AG09319 (cell line): ENCODE measurements at regions not wholly inside any gene's neighbourhood (a gene's known extent, or its start where the extent isn't known, plus 50 kb on each side); places are given as distances from the start of the nearest gene placed in this dataset.

Source experiments
- DNase-seq: peaks from one replicate; pipeline ENCODE4 v3.0.0-alpha.2; 2010; ENCODE audit warnings: low read depth; ENCODE audit errors: extremely low read depth
- TF ChIP-seq, protein P1 (sequence below): IDR thresholded peaks from 2 replicates; pipeline ENCODE4 v1.5.1; 2011; ENCODE audit warnings: low read depth, mild to moderate bottlenecking, inconsistent platforms, low read length, moderate library complexity

DNA sequence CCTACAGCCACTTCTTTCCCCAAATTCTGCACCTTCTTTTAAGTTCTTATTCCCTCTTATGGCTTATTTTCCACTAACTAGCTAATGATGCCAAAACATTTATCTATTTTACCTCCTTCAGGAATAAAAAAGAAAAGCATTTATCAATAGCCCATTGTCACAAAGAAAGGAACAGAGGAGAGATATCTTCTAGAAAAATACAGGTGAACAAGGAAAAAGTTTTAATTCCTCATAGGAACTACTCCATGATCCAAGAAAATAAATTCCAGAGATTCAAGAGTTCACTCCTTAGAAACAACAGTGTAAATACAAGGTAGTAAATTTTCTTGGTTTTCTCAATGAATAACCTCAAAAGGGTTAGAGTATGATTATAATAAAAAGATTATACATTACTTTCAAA, 52.6 kb upstream of the TOP3B start:
- no peak for DNase-seq
- TF ChIP-seq, protein P1, sequence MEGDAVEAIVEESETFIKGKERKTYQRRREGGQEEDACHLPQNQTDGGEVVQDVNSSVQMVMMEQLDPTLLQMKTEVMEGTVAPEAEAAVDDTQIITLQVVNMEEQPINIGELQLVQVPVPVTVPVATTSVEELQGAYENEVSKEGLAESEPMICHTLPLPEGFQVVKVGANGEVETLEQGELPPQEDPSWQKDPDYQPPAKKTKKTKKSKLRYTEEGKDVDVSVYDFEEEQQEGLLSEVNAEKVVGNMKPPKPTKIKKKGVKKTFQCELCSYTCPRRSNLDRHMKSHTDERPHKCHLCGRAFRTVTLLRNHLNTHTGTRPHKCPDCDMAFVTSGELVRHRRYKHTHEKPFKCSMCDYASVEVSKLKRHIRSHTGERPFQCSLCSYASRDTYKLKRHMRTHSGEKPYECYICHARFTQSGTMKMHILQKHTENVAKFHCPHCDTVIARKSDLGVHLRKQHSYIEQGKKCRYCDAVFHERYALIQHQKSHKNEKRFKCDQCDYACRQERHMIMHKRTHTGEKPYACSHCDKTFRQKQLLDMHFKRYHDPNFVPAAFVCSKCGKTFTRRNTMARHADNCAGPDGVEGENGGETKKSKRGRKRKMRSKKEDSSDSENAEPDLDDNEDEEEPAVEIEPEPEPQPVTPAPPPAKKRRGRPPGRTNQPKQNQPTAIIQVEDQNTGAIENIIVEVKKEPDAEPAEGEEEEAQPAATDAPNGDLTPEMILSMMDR = no peak

DNA sequence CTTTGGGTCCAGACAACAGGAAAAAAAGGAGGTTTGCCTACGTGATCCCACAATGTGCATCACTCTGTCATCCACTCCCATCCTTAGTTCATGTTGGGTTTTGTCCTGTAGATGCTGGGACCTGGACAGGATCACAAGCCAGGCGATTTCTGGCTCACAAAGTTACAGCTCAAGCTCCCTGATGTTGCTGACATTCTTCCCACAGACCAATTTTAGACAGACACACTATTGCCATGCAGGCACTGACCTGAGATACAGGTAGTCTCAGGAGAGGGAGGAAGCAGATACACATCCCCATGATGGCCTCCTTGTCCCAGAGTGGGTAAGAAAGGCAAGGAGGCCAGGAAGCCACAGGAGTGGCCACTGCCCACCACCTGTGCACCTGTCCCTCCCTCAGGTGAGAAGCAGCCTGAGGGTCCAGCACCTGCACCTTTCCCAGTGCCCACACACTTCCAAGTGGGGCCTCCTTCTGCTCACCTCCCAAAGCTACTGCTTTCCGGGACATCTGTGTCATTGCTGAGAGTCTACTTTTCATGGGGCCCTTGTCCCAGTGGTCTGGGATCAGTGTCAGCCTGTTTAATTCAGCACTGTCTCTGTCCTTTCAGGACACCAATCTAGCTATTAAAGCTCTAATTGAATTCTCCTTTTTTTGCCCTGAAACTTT, 52.0 kb upstream of the TOP3B start:
- TF ChIP-seq, protein P1 = no peak
- DNase-seq = no peak

DNA sequence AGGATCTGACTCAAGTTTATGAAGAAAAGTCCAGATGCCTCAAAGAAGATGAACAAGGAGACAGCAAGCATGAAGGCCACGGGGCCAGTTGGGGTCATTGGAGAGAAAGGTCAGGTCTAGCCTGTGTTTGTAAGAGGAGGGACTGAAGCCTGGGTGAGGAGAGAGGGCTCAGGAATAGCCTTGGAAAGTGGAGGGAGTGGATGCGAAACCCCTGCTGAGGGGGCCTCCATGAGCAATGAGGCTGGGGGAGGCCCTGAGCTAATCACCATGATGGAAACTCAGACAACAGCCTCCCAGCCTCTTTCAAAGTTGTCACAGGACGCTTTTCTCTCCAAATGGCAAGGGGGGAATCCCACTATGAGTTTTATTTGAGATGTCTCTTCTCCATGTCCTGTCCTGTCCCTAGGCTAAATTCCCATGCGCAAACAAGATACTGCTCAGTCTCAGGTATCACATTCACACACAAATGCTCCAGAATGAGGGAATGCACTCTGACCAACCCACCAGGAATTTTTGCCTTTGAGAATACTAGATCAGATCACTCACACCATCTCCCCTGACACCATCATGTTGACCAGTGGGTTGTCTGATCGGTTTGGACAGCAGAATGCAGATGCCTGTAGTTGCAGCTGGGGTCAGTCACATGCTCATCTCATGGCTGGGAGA, 51.3 kb upstream of the TOP3B start:
- TF ChIP-seq, protein P1 = no peak
- no peak for DNase-seq

DNA sequence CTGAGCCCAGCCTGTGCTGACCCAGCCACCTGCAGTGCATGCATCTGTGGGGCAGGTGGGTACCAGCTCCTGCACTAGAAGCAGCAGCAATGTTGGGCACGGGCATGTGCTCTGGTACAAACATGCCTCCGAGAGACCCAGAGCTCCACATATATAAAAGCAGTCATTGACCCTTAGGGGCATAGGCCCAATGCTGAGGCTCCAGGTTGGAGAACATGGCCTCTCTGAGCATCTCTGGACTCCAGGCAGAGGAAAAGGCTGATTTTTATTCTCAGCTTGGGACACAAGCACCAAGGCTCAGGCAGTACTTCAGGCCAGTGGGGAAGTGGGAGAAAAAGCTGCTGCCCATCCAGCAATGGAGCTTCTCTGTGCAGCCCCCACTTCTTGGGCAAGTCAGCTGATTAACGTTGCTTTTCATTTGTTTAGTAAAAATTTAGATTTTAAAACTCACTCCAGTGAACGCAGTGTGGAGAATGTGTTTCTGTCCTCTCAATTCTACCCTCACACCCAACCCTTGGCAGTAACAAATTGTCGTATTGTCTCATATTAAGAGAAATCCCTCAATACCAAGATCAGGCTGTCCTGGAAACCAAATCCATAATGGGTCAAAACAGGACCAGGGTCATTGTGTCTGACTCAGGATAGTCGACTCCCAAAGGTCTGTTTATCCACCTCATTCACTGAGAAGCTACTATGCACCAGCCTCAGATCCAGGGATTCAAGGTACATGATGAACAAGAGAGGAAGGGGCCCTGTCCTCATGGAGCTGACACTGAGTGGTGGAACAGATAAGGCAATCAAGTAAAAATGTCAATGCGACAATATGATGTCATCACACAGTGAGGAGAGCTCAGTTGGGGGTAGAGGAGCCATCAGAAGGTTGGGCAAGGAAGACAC, 50.6 kb upstream of the TOP3B start:
- DNase-seq = no peak
- TF ChIP-seq, protein P1 = no peak

DNA sequence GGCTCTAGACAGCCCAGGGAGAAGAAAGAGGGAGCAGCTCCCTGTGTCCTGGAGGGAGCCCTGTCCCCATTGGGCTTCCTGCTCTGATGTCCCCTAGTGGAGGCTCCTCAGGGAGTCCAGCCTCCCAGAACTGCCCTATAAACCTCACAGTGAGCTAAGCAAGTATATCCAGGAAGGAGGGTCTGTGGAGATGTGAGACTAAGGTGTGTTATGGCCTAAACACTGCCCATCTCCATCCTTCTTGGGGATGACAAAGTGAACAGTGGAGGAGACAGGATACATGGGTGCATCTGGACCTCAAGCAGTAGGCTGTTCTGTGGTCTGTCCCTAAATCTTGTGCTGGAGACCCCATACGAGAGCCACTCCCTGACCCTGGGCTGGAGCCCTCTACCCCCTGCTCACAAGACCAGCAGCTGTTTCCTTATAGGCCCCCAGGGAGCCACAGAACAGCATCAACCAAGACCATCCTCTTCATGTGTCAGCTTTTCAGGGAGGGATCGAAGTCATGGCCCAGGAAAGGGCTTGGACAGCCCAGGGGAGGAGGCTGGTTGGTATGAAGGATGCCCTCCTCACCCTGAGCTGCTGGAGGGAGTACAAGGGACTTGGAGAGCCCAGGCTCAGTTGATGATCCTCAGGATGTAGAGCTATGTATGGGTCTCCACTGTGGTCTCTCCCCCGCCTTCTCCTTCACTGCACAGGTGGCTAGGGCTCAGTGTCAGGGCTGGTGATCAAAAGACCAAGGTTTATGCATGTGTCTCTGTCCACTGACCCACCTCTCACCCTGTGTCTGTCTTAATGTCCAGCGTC, 49.7 kb upstream of the TOP3B start:
- TF ChIP-seq, protein P1 = no peak
- DNase-seq = no peak
